ENCODE measurements at regions not wholly inside any gene's neighbourhood (a gene's known extent, or its start where the extent isn't known, plus 50 kb on each side); places are given as distances from the start of the nearest gene placed in this dataset.

- Histone ChIP-seq H3K36me3 (no peaks in the 10 kb centered on the region), H3K27ac (no peak overlapping the region), H3K27me3 (no peaks in the 10 kb centered on the region), H3K4me3 (no peak overlapping the region), H3K9me3 (no peaks in the 10 kb centered on the region), H3K4me1 (peaks cover 0 to 20% (median 9%) of the 10 kb centered on the region in 4 donors)
- ATAC-seq (no peak), DNase-seq (no peak)
- WGBS (ENCODE audit: insufficient coverage, low coverage, low lambda C conversion rate, missing lambda C conversion rate) = 92% methylated on average over 4 of the region's 4 CpGs
- no peak for TF ChIP-seq CTCF (IDR thresholded peaks at IDR 0.05)
- intact Hi-C loops (cut with DNase I) = no loop called here
Measured at GRCh38 chr2:38182492-38183003, 106.6 kb upstream of the CYP1B1 start.

- Histone ChIP-seq H3K4me1 (peaks cover 0 to 25% (median 8%) of the 10 kb centered on the region in 4 donors), H3K4me3 (no peak overlapping the region), H3K36me3 (no peaks in the 10 kb centered on the region), H3K9me3 (no peaks in the 10 kb centered on the region), H3K27me3 (no peaks in the 10 kb centered on the region), H3K27ac (no peak overlapping the region)
- TF ChIP-seq POLR2A (IDR thresholded peaks at IDR 0.05) = no peak
- no peak for TF ChIP-seq CTCF (IDR thresholded peaks at IDR 0.05)
- no peak for DNase-seq
- ATAC-seq = no peak
- intact Hi-C loops (cut with DNase I) = no loop called here
- WGBS (ENCODE audit: insufficient coverage, low coverage, low lambda C conversion rate, missing lambda C conversion rate) = 84% methylated on average over 5 of the region's 5 CpGs
Measured at GRCh38 chr2:38181806-38182491, 106.0 kb upstream of the CYP1B1 start.

GRCh38 chr2:38180754-38181153, 104.8 kb upstream of the CYP1B1 start:
- ATAC-seq = no peak
- Histone ChIP-seq H3K27me3 (no peaks in the 10 kb centered on the region), H3K36me3 (no peaks in the 10 kb centered on the region), H3K4me3 (no peak overlapping the region), H3K27ac (no peak overlapping the region), H3K9me3 (no peaks in the 10 kb centered on the region), H3K4me1 (peaks cover 0 to 37% (median 12%) of the 10 kb centered on the region in 4 donors)
- no peak for DNase-seq
- TF ChIP-seq CTCF (IDR thresholded peaks at IDR 0.05) (no peak), POLR2A (IDR thresholded peaks at IDR 0.05) (no peak)
- WGBS (ENCODE audit: insufficient coverage, low coverage, low lambda C conversion rate, missing lambda C conversion rate) = 76% methylated on average over 3 of the region's 3 CpGs
- intact Hi-C loops (cut with DNase I) = no loop called here

- H3K4me3 ChIP-seq = no peak overlapping the region
- WGBS (ENCODE audit: insufficient coverage, low coverage, low lambda C conversion rate, missing lambda C conversion rate) = 46% methylated on average over 5 of the region's 5 CpGs
- peaks cover 0 to 48% (median 12%) of the 10 kb centered on the region in 4 donors for H3K4me1 ChIP-seq
- no peak for TF ChIP-seq CTCF (IDR thresholded peaks at IDR 0.05)
- no peak for TF ChIP-seq POLR2A (IDR thresholded peaks at IDR 0.05)
- no peaks in the 10 kb centered on the region for H3K36me3 ChIP-seq
- intact Hi-C loops (cut with DNase I) = no loop called here
- H3K27me3 ChIP-seq = no peaks in the 10 kb centered on the region
- DNase-seq (no peak), ATAC-seq (peak; percentile 37 to 46 (median 43))
- no peaks in the 10 kb centered on the region for H3K9me3 ChIP-seq
- H3K27ac ChIP-seq = peak overlapping the region; percentile 41 to 75 (median 44)
Measured at GRCh38 chr2:38178556-38179419, 102.8 kb upstream of the CYP1B1 start.

Data from right lobe of liver (tissue), 6 donors.